HG03521 (cell line): ENCODE measurements at regions not wholly inside any gene's neighbourhood (a gene's known extent, or its start where the extent isn't known, plus 50 kb on each side); places are given as distances from the start of the nearest gene placed in this dataset.

ENCODE experiments used
- ATAC-seq: cut with Tn5 transposase; IDR thresholded peaks from one replicate; pipeline ENCODE4 v1.9.1; 2021; ENCODE audit warnings: mild to moderate bottlenecking, moderate library complexity; ENCODE audit not compliant: unreplicated experiment

DNA sequence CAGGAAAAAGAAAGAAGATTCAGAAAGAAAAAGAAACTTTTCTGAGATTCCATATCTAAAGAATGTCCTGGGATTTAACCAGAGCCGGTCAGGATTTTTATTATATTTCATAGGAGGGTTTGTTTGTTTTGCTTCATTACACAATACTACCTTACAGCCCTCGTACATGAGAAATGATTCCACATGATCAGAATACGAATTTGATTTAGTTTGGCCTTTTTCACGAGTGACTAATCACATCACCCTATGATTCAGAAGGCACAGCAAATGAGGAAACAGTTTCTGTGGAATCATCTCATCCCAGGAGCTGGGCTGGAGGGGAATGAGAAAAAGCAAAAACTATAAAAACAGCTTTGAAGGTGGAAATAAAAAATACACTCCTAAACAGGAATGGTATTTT is 54.7 kb upstream of the VWC2 start:
- no peak for ATAC-seq

DNA sequence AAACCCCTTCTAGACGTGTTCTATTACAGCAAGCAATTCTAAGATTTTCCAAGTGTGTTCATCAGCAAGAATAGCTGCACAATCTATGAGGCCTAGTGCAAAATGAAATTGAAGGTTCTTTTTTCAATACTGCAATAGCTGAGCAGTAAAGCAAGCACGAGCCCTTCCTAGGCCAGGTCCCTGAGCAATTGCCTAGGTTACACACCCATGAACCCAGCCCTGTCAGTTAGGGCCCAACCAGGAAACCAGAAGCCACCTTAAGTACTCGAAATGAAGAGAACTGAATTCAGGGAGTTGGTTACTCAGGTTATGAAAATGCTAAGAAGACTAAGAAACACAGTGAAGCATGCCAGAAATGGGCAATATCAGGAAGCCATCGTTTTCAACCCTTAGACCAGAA is 52.0 kb upstream of the VWC2 start:
- no peak for ATAC-seq
